SKM-1 treated with dmso at 0.1 percent for 144 hours (cell line): ENCODE measurements at regions not wholly inside any gene's neighbourhood (a gene's known extent, or its start where the extent isn't known, plus 50 kb on each side); places are given as distances from the start of the nearest gene placed in this dataset.
"Not testable (repeated sequence)": the region's sequence is repeated elsewhere in the genome, so short reads cannot be mapped to it uniquely, and the experiment has no call there.

Experiments
- DNase-seq: peaks from one replicate; lab custom pipeline; 2025; ENCODE audit not compliant: unreplicated experiment; lab: John Stamatoyannopoulos, UW

DNA sequence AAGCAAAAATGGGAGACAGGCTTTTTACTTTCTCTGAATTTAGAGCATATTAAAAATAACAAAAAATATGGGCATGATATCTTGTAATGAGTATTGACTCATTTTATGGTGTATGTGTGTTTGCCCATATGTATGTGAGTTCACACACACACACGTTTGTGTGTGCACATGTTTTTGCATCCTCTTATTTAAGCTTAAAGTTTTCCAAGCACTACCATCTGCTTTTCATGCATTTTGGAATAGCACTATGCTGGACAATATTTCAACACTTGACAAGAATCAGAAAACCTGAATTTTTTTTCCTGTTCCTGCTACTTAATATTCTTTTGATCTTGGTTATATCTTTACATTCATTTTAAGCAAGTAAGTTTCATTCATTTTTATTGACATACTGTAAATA lies 872.7 kb downstream of the OTOL1 start:
- DNase-seq: no peak

DNA sequence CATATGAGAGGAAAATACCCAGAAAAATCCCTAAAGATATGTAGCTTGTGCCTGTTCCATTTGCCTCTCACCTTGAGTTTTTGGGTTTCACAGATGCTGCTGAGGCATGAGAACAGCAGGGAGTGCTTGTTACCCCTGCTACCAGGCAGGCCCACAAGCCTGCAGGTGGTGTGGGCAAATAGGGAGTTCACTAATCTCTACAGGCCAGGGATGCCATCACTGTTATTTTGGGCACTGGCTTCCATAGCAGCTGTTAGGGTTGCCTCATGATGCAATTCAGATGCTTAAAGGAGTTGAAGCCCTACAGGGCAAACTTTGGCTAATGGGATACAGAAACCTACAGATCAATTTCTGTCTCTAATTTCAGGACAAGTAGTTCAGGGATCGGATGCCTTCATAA lies 873.5 kb downstream of the OTOL1 start:
- no peak for DNase-seq

DNA sequence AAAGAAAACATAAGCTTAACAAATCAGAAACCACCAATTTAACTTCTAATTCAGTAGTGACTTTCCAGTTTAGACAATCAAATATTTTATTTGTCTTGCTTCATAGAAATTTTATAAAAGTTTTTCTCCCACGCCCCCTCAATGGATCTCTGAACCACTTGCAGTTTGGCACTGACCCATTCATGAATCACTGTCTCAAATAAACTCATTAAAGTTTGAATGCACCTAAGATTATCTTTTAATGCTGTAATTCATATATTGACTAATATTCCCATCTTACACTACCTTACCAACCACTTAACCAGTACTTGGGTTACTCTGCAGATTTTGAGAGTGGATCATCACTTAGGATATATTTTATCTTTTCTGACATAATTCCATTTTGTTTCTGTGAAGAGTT lies 880.2 kb downstream of the OTOL1 start:
- DNase-seq: no peak

DNA sequence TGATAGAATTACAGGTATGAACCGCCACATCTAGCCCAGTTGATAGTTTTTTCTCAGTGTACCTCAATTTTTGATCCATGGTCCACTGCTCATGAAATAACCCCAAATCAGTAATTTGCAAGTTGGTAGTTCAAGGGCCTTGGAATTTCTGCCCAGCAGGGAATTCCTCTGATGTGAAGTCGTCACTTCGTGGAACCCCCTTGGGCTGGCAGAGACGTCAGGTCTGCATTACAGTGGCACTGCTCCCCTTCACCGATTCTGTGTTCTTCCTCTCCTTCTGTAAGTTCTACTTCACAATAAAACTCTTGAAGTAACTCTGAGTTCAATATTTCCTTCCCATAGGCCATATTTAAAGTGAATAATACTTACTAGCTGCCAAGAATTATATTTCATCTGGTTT lies 881.0 kb downstream of the OTOL1 start:
- DNase-seq: no peak

DNA sequence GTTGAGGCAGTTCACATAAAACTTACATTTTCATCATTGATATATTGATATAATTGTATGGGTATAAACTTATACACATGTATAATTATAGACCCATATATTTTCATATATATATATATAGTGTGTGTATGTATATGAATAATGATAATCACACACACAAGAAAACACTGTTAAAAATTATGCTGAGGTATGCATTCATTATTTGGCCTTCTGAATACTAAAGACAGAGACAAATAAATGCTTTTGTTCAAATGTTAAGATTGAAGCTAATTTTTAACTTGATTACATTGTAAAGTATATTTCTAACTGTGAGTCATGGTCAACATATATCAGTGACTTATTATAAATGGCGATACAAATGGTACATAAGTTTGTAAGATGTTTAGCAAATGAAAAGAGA lies 888.8 kb downstream of the OTOL1 start:
- DNase-seq: no peak

DNA sequence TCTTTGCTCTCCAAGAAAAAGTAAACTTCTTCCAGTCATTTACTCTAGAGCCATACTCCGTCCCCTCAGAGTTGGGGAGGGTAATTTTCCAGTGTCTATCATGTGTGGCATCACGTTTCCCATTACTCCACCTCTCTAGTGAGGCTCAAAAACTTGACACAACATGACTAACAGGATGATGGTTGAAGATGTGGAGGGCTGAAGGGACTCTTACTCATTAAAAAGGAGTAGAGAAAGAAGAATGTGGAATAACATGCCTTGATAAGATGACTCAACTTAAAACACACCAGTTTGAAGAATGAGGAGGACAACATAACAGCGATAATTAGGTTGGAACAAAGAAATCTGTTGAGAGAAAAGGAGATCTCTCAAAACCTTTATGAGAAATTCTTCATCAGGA lies 894.3 kb downstream of the OTOL1 start:
- DNase-seq: no peak

DNA sequence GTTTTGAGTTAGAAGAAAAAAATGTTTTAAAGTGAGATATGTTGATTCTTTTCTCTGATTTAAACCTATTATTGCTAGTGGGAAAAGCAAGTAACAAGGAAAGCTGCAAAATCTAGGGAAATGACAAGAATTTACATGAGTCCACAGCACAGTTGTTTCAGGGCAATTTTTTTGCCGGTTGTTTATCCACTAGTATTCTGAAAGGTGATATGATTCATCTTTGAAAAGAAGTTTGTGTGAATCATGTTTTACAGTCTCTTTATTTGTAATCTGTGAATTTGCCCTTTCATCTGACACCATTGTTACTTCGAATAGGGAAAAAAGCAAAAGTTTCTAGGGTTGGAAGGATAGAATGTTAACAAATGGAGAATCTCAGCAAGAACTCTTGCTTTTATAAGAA lies 894.7 kb downstream of the OTOL1 start:
- no peak for DNase-seq

DNA sequence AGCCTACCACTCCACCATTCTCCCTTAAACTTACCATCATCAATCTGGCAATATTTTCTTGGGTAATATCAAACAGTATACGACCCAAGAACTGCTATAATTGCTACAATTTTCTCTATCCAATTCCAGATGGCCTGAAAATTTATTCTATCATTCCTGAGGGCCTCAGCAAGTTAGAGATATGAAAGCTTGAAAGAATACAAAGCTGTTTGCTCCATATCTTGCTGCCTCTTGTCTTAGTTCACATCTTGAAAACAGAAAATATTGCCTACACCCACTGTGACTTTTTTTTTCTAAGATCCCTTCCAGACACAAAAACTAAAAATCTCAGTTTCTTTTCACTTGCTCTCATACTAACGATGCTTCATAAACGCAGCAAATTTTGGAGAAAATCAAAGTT lies 898.9 kb downstream of the OTOL1 start:
- DNase-seq: no peak

DNA sequence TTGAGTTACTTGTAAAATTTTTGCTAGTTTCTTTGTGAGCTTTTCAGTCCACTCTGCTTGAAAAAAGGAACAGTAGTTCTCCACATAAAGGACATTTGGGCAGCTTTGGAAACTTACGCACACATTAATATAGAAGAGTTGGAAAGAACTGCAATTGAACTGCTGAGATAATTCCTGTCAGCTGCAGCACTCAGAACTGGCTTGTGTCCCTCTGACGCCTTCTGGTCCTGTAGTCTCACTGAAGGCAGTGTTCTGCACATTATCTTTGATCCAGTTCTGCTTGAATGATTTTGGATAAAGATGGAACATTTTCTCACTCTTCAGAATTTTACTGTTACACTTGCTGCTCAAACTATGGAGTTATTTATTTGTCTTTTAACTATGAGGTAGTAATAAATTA lies 901.9 kb downstream of the OTOL1 start:
- no peak for DNase-seq

DNA sequence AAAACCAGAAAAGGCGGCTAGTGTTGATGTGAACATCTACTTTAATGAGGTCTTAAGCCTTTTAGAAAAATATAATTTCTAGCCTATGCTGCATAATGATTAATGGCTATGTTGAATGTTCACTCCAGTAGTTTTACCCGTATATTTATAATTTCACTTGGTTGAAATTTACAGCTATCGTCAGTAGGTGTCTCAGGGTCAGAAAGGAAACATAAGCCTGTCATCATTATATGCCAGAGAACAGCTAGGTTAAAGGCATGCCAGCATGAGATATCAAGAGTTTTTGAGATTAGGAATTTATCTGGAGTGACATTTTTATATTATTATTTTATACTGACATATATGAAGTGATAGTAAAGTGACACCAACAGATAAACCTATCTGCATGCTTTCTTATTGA lies 904.1 kb downstream of the OTOL1 start:
- no peak for DNase-seq

DNA sequence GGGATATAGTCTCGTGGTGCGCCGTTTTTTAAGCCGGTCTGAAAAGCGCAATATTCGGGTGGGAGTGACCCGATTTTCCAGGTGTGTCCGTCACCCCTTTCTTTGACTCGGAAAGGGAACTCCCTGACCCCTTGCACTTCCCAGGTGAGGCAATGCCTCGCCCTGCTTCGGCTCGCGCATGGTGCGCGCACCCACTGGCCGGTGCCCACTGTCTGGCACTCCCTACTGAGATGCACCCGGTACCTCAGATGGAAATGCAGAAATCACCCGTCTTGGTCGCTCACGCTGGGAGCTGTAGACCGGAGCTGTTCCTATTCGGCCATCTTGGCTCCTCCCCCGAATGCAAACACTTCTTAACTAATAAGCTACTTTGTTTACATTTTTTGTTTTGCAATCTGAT lies 914.9 kb downstream of the OTOL1 start:
- not testable (repeated sequence) for DNase-seq

DNA sequence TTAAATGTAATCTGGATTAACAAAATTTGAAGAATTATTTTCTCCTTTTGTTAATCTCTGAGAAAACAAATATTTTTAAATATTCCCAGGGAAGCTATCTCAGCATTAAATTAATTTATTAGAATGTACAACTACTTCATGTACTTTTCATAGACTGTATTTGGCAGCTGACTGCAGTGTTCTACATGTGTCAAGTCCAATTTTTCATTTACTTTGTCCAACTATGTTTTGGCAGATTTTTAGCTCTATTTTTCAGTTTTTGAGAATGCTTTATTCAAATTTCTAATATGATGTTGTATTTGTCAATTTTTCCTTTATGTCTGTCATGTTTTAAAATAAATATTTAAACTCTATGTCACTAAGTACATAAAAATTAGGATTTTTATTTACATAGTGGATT lies 925.1 kb downstream of the OTOL1 start:
- no peak for DNase-seq

DNA sequence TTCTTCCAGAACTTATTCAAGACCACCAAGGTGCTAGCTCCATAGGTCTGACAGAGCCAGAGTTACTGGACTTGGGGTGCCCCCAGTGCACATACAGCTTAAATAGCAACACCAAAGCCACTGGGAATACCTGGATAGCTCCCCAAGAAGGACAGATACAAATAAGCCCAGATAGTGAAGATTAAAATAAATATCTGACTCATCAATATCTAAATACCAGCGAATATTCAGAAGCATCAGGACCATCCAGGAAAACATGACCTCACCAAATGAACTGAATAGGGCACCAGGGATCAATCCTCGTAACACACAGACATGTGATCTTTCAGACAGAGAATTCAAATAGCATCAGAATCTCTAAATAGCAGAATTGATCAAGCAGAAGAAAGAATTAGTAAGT lies 931.6 kb downstream of the OTOL1 start:
- DNase-seq: no peak

DNA sequence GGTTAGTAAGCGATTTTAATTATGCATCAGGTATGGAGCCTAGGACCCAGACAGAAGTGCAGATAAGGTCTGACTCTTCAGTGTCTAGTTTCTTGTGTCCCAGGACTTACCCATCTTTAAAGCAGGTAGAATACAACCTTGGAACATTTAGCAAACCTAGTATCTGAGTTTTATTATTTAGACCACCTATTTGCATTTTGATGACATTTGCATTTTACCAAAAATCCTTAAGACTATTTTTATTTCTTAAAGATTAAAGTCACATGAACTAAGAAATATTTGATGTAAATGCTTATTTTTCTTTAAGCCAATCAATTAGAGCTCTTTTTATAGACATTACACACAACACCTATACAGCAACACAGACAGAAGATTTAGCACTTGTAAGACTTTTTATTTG lies 939.1 kb downstream of the OTOL1 start:
- no peak for DNase-seq

DNA sequence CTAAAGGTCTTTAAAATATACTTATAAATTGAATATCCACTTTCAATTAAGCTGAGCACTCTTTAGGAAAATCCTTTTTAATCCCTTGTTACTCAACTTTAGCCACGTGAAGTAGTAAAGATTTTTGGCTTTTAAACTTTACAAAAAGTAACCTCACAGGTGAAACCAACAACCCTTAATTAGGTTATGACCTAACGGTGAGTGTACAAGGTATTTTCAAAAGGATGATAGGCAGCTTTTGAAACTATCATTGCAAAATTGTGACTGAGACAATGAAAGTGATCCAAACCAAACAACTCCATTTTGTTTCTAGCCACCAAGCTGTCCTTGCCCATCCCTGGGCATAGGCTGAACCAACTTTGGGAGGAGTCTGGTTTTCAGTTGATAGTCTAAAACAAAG lies 940.2 kb downstream of the OTOL1 start:
- no peak for DNase-seq

DNA sequence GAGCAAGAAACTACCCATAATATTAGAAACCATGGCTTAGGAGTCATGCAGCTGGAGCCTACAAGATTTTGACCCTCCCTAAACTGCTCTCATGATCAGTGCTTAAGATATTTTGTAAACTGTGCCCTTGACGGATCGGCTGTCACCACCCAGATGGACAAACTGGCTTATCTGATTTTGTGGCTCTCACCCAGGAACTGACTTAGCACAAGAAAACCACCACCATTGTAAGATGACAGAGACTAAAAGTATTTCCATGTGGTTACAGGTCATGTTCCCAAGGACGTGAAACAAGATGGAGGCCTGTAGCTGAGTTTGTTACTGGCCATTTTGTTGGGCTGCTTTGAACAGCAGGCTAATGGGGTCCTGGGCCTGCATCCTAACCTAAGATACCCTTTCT lies 940.9 kb downstream of the OTOL1 start:
- no peak for DNase-seq

DNA sequence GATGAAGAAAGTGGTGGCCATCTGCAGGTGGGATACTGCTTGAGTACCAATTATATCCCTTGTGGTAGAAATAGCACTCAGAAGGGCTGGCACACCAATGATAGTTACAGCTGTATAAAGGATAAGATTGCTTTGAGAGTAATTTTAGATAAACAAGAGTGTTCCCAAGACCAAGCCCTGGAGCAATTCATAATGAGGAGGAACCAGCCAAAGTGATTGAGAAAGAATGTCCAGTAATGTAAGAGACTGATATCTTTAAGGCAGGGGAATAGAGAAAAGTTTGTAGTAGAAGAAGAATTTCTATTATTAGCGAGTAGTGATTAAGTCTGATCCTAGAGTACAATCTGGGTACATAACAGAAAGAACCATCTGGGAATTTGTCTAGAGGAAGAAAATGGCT lies 945.1 kb downstream of the OTOL1 start:
- no peak for DNase-seq

DNA sequence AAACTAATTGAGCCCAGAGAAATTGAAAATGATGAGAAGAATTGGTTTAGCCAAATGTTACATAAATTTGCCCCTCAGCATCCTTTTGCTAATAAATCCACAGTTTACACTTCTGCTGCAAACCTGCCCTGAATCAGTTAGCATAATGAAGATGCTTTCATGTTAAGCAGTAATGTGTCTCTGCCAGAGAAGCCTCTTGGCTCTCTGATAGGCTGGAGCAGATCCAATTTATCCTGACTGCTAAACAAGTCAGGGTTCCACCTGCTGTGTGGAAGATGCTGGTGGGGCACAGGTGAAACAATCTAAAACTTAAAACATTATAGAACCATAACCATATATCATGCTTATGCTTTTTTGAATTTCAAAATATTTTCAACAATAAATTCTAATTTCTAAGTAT lies 946.8 kb downstream of the OTOL1 start:
- no peak for DNase-seq

DNA sequence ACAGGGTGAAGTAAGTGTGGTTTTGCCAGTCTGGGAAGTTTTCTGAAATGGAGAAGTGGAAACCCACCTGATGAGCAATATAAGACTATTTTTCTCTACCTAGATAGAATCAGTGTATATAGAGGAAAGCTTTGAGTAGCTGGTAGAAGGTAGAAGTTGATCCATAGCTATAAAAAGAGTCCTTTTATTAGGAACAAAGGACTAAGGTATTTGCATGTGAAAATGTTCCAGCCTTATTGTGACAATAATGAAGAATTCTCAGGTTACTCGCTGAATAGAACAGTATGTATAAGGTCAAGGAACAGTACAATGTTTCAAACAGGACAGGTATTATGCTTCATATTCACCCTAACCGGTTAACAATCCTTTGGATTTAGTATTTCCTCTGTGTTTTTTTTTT lies 972.2 kb downstream of the OTOL1 start:
- DNase-seq: no peak

DNA sequence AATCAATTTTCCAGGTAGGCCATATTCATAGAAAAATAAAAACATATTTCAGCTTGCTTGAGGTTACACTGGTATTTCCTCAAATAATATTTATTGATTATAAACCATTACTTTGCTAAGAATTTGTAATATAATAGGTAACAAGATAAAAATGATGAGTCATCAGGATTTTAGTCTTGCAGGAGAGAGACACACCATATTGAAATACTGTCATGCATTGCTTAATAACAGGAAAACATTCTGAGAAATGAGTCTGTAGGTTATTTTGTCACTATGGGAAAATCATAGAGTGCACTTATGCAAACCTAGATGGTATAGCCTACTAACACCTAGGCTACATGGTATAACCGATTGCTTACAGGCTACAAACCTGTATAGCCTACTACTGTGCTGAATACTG lies 990.5 kb downstream of the OTOL1 start:
- DNase-seq: no peak

DNA sequence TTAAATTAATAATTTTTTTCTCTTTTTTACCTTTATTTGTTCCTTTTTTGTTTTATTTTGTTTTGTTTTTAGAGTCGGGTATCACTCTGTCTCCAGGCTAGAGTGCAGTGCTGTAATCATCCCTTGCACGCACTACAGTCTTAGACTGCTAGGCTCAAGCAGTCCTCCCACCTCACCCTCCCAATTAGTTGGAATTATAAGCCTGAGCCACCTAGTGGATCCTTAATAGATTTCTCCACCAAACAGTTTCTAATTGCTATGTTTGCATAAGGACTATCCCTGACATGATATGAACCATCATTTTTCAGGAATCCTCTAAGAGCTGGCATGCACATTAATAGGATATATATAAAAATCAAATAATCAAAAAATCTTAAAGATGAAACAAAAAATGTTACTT lies 993.2 kb downstream of the OTOL1 start:
- DNase-seq: no peak

DNA sequence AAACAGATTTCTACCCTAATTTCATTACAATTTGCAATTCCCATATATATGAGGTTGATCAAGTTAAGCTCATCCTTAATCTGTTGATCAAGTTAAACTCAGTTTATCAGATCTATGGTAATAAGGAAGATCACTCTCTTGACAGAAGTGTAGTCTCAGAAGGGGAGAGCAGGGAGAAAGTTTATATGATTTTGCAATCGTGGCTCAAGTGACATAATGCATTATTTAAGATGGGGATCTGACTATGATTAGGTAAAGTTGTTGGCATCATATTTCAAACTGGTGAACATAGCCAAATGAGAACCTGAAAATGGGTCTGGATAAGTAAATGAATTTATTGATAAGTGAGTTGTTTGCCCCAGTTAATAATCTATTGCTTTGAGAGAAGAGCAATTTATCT lies 995.3 kb downstream of the OTOL1 start:
- no peak for DNase-seq

DNA sequence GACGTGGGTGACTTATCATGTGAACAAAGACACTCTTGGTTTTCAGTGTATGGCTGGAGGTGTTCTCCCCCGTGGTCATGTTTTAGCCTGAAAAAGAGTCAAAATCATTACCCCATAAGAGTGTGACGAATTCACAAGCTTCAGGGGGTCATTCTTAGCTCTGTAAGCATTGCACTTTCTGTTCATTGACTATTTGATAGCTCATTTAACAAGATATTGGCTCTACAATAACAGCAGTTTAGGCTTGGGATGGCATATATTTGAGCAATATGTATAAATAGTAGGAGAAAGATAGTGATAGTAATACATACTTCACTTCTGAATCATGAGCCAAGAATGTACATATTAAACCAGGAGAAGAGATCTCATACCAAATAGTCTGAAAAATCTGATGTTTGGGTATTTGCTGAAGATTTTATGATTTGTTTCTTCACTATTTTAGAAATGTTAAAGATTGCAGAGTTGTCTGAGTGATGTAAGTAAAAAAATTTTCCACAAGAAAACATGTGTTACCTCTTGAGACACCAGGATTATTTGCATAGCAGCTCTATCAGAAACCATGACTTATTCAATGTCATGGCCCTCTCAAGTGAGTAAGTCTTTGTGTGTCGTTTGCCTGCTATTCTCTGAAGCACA lies 996.0 kb downstream of the OTOL1 start:
- DNase-seq: no peak

DNA sequence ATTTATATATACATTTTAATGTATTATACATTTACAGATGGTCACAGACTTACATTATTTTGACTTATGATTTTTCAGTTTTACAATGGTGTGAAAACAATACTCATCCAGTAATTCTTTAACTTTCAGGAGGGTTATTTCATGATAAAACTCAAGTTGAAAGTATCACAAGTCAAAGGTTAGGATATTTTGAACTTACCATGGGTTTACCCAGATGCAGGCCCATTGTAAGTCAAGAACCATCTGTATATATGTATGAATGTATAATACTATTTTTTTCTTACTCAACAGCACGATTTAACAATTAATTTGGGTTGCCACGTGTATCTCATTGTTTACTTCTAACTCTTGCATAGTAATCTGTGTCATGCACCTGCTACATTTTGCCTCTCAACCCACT lies 1002.0 kb downstream of the OTOL1 start:
- DNase-seq: no peak
